Lower lobe of right lung (tissue), 2 donors: ENCODE measurements at regions not wholly inside any gene's neighbourhood (a gene's known extent, or its start where the extent isn't known, plus 50 kb on each side); places are given as distances from the start of the nearest gene placed in this dataset.
"Not testable (repeated sequence)": the region's sequence is repeated elsewhere in the genome, so short reads cannot be mapped to it uniquely, and the experiment has no call there.

Experiments used
- ATAC-seq, 2 donors: fragments of 200-7000 bp; cut with Tn5 transposase; one replicate each; pipeline ENCODE4 v1.9.1; 2020 to 2022; ENCODE audit warnings: mild to moderate bottlenecking in 2 of 2, moderate library complexity in 2 of 2
- DNase-seq: peaks from one replicate; pipeline ENCODE4 v3.0.0-alpha.2; 2020
- H3K27ac ChIP-seq: fragments of 200-600 bp; one replicate; pipeline ENCODE4 v1.8.0; 2022
- H3K27me3 ChIP-seq: fragments of 200-600 bp; one replicate; pipeline ENCODE4 v1.8.0; 2022; ENCODE audit warnings: low read depth
- H3K36me3 ChIP-seq: fragments of 200-600 bp; one replicate; pipeline ENCODE4 v1.8.0; 2022; ENCODE audit warnings: mild to moderate bottlenecking
- H3K4me1 ChIP-seq: fragments of 200-600 bp; one replicate; pipeline ENCODE4 v1.8.0; 2022
- H3K4me3 ChIP-seq: fragments of 200-600 bp; one replicate; pipeline ENCODE4 v1.8.0; 2022; ENCODE audit warnings: mild to moderate bottlenecking
- H3K9me3 ChIP-seq: fragments of 200-600 bp; one replicate; pipeline ENCODE4 v1.8.0; 2022
- intact Hi-C: fragments of 100-400 bp; cut with DNase I; formaldehyde crosslinking; loops from one replicate; pipeline ENCODE4 v1.11.0; 2022
- TF ChIP-seq, protein P1 (sequence below): fragments of 200-600 bp; IDR thresholded peaks from one replicate; pipeline ENCODE4 v1.8.0; 2022; ENCODE audit warnings: antibody characterized with exemption, mild to moderate bottlenecking
- donor health status: DM: no; HTN: yes; CAD: no; lungs with severe emphysema.

DNA sequence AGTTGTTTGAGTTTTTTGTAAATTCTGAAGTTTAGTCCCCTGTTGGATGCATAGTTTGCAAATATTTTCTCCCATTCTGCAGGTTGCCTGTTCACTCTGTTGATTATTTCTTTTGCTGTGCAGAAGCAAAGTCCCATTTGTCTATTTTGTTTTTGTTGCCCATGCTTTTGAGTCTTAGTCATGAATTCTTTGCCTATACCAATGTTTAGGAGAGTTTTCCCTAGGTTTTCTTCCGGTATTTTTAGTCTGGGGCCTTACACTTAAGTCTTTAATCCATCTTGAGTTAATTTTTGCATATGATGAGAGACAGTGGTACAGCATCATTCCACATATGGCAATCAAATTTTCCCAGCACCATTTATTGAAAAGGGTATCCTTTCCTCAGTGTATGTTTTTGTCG lies 405.8 kb upstream of the RPS6KA3 start:
- TF ChIP-seq, protein P1, sequence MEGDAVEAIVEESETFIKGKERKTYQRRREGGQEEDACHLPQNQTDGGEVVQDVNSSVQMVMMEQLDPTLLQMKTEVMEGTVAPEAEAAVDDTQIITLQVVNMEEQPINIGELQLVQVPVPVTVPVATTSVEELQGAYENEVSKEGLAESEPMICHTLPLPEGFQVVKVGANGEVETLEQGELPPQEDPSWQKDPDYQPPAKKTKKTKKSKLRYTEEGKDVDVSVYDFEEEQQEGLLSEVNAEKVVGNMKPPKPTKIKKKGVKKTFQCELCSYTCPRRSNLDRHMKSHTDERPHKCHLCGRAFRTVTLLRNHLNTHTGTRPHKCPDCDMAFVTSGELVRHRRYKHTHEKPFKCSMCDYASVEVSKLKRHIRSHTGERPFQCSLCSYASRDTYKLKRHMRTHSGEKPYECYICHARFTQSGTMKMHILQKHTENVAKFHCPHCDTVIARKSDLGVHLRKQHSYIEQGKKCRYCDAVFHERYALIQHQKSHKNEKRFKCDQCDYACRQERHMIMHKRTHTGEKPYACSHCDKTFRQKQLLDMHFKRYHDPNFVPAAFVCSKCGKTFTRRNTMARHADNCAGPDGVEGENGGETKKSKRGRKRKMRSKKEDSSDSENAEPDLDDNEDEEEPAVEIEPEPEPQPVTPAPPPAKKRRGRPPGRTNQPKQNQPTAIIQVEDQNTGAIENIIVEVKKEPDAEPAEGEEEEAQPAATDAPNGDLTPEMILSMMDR = no peak

DNA sequence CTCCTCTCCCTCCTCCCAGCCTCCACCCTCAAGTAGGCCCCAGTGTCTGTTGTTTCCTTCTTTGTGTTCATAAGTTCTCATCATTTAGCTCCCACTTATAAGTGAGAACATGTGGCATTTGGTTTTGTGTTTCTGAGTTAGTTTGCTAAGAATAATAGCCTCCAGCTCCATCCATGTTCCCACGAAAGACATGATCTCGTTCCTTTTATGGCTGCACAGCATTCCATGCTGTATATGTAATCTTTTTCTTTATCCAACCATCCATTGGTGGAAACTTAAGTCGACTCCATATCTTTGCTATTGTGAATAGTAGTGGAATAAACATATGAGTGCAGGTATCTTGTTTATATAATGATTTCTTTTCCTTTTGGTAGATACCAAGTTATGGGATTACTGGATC lies 405.0 kb upstream of the RPS6KA3 start:
- H3K27me3 ChIP-seq, H3K36me3 ChIP-seq, H3K9me3 ChIP-seq, H3K4me3 ChIP-seq, DNase-seq, ATAC-seq, H3K27ac ChIP-seq, intact Hi-C loops, H3K4me1 ChIP-seq: not testable (repeated sequence)

More for the DNA sequence above, 405.8 kb upstream of the RPS6KA3 start:
- Histone ChIP-seq H3K9me3 (no peaks in the 10 kb centered on the region), H3K4me3 (no peak overlapping the region), H3K4me1 (no peaks in the 10 kb centered on the region), H3K27ac (no peak overlapping the region), H3K36me3 (no peaks in the 10 kb centered on the region), H3K27me3 (no peaks in the 10 kb centered on the region)
- intact Hi-C loops = no loop called here
- no peak for DNase-seq
- ATAC-seq = no peak

DNA sequence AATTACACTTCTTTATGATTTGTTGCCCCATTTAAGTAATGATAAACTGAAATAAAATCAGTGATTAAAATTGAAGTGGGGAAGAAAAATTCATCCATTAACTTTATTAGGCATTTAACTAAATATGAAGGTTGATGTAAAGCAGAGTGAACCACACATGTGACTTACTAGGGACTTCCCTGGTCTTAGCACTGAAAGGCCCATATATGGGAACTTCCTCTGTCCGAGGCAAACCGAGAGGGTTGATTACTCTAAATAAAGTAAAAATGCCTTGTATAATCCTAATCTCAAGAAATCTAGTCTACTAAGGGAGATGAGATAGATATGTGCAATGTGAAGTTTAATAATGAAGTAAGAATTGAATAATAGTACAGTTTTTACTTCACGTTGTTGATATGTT lies 403.9 kb upstream of the RPS6KA3 start:
- no peak overlapping the region for H3K27ac ChIP-seq
- intact Hi-C loops = no loop called here

DNA sequence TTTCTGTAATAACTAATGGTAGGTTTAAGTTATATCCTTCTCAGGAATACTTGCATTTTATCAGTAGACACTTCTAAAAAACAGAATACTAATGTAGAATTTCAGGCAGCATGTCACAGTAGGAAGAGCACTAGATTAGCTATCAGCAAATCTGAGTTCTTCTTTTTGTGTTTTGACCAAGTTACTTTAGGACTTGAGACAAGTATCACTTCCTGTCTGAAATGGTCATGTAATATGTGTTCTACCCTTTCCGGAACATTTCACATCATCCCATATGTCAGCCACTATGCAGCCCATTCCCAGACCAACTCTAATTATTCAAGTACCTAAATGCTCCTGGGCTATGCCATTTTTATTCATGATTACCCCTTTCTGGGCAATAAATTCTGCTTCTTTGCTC lies 401.8 kb upstream of the RPS6KA3 start:
- TF ChIP-seq, protein P1 = no peak
- H3K27ac ChIP-seq = no peak overlapping the region
- H3K27me3 ChIP-seq = no peaks in the 10 kb centered on the region
- intact Hi-C loops = no loop called here
- no peaks in the 10 kb centered on the region for H3K4me1 ChIP-seq
- DNase-seq (no peak), ATAC-seq (no peak)
- H3K4me3 ChIP-seq = no peak overlapping the region
- no peaks in the 10 kb centered on the region for H3K36me3 ChIP-seq
- H3K9me3 ChIP-seq = no peaks in the 10 kb centered on the region

More for the DNA sequence above, 403.9 kb upstream of the RPS6KA3 start:
- Histone ChIP-seq H3K36me3 (no peaks in the 10 kb centered on the region), H3K9me3 (no peaks in the 10 kb centered on the region), H3K4me3 (no peak overlapping the region), H3K4me1 (no peaks in the 10 kb centered on the region), H3K27me3 (no peaks in the 10 kb centered on the region)
- DNase-seq = no peak
- TF ChIP-seq, protein P1 = no peak
- no peak for ATAC-seq

DNA sequence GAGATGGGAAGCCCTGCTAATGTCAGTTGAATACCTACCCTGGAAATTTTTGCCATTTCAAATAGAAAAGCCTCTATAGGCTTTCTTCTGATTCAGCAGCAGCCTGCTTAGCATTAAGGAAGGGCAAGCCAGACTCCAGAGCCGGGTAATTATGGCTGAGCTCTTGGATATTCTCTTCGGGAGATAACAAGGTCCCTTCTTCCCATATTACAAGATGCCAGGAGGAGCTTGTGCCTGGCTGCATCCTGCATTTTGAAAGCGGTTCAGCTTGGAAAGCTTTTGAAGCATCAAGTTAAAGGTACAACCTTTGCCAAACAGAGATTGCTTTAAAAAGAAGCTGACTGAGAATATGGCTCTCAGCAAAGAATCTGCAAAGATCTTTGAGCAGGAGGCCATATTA lies 399.6 kb upstream of the RPS6KA3 start:
- intact Hi-C loops = no loop called here
- TF ChIP-seq, protein P1 = no peak
- Histone ChIP-seq H3K27ac (no peak overlapping the region), H3K9me3 (no peaks in the 10 kb centered on the region), H3K27me3 (no peaks in the 10 kb centered on the region), H3K4me3 (no peak overlapping the region), H3K4me1 (no peaks in the 10 kb centered on the region), H3K36me3 (no peaks in the 10 kb centered on the region)
- ATAC-seq (no peak), DNase-seq (no peak)

DNA sequence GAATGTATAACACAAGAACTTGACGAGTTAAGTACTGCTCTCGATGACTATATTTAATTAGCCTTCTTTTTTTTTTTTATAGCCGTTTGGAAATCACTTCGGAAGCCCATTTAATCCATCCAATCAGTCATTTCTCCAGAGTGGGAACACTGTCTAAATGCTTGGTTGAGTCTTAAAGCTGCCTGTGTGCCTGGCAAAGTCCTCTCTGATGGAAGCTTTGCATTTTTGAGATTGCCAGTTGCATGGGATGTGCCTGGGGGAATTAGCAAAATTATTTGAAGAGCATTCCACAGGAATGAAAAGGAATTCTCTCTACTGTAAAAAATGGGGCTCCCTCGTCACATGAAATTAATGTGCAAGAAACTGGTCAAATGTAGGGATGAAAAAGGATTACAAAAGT lies 398.8 kb upstream of the RPS6KA3 start:
- ATAC-seq = no peak
- intact Hi-C loops = no loop called here
- Histone ChIP-seq H3K27ac (no peak overlapping the region), H3K4me1 (no peaks in the 10 kb centered on the region), H3K4me3 (no peak overlapping the region), H3K36me3 (no peaks in the 10 kb centered on the region), H3K9me3 (no peaks in the 10 kb centered on the region), H3K27me3 (no peaks in the 10 kb centered on the region)
- TF ChIP-seq, protein P1 = no peak
- DNase-seq = no peak
